Stimulated activated CD8-positive, alpha-beta memory T cell treated with anti-CD3 and anti-CD28 coated beads, Interleukin-15, amount 100 ng/mL, for 1 hour (primary cell): ENCODE measurements at regions not wholly inside any gene's neighbourhood (a gene's known extent, or its start where the extent isn't known, plus 50 kb on each side); places are given as distances from the start of the nearest gene placed in this dataset.
"Not testable (repeated sequence)": the region's sequence is repeated elsewhere in the genome, so short reads cannot be mapped to it uniquely, and the experiment has no call there.

Source experiments
- DNase-seq: peaks from one replicate; pipeline ENCODE4 v3.0.0-alpha.2; 2020; ENCODE audit warnings: low read depth

GRCh38 chr7:1342090-1342640 is 109.5 kb downstream of the UNCX start:
- DNase-seq: no peak

DNA sequence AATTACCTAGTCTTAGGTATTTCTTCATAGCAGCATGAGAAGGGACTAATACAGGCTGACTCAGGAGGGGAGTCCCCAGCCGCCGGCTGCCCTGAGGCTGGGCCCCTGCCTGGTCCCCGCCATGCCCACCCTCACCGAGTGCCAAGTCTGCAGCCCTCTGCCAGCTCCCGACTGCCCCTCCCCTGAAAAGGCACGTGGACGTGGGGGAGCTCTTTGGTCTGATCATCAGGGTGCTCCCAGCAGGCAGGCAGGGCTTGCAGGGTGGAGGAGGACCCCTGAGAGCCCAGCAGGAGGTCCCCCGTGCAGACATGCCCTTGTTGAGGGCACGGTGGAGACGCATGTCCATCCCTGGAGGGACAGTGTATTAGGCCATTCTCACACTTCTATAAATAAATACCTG is 110.9 kb downstream of the UNCX start:
- DNase-seq: no peak

DNA sequence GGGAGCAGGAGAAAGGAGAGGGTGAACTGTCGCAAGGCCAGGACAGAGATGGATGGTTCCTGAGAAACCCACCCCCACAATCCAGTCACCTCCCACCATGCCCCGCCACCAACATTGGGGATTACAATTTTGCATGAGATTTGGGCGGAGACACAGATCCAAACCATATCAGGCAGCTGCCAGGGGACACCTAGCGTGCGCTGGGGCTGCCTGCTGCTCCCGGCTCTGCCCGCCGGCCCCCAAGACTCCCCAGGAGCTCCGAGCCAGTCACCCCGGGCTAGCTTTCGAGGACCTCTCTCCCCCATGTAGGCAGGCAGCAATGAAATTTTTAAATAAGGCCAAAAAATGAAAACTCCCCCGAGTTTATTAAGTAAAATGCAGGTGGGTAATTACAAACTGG is 111.7 kb downstream of the UNCX start:
- DNase-seq: no peak

GRCh38 chr7:1344981-1345701 is 112.5 kb downstream of the UNCX start:
- no peak for DNase-seq

GRCh38 chr7:1345796-1346755 is 113.2 kb downstream of the MICALL2 start:
- DNase-seq: no peak

DNA sequence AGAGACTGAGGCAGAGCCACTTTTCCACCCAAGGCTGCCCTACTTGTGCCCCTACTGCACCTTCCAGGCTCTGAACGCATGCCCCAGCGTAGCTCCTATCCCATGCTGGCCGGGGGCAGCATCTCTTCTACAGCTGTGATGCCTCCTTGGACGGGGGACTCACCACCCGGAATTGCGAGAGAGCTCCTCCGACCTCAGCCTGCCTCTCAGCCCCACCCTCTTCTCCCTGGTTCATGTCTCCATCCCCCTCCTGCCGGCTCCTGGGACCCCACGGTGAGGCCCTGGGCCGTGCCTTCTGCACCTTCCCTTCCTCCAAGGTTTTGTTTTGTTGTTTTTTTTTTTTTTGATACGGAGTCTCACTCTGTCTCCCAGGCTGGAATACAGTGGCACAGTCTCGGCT is 112.4 kb downstream of the MICALL2 start:
- no peak for DNase-seq

GRCh38 chr7:1348096-1348822 is 111.0 kb downstream of the MICALL2 start:
- no peak for DNase-seq

DNA sequence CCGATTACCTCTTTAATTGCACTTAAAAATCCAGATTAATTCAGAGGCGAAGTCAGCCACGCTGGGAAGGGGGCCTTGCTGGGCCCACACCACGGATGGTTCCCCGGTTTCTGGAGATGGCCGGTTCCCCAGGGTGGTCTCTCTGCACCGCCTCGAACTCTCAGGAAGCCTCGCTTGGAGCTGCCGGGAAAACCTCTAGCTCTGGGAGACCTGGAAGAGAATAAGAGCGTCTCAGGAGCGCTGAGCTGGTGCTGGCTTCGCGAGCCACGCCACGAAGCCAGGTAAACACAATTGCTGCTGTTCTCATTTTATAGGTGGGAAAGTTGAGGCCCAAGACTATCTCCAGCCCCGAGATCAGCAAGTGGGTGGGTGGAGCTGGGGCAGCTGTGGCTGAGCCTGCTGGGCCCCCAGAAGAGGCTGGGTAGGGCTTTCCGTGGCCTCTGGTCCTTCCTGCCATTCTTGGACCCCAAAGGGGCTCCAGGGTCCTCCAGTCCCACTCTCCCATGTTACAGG is 110.4 kb downstream of the MICALL2 start:
- DNase-seq: no peak

DNA sequence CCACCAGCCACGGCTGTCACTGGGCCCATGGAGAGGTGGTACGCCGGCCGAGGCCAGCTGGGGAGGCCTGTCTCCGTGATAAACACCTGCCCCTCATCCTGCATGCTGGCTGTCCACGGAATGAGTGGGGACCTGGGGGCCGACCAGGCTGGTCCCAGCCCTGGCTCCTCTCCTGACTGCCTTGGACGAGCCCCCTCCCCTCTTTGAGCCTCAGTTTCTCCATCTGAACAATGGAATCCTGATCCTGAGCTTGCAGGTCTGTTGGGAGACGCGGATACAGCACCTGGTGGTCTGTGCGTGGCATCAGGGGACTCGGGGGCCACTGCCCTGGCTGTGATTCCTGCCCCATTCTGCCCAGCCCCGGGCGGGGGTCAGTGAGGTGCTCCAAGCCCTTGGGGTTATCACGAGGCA is 109.9 kb downstream of the MICALL2 start:
- no peak for DNase-seq

DNA sequence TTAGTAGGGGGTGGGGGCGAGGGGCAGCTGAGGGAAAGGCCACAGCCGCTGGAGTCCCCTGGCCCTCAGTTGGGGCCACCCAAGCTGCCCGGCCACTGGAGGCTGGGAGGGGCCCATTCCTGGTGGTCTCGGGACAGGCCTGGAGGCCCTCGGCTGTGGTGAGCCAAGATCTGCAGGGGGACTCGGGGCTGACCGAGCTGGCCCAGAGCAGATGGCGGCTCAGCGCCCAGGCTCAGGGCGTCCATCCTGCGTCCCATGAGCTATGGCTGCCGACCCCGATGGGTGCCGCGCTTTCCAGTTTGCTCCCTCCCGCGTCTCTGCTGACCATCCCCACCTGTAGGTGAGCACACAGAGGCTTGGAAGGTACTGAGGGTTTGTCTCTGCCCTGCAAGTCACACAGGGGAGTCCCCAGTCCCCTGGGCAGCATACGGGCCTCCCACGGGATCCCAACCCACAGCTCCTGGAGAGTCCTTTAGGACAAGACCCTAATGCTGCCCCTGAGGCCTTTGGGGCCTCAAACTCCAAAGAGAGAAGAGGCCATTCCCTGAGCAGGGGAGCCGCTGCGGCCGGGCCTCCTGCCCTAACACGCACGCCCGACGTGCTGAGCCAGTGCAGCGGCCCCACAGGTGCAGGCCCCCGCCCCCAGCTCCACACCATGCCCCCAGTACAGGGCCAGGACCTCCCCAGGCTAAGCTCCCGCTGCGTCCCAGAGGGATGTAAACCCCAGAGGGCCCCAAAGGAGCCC is 107.2 kb downstream of the MICALL2 start:
- no peak for DNase-seq

DNA sequence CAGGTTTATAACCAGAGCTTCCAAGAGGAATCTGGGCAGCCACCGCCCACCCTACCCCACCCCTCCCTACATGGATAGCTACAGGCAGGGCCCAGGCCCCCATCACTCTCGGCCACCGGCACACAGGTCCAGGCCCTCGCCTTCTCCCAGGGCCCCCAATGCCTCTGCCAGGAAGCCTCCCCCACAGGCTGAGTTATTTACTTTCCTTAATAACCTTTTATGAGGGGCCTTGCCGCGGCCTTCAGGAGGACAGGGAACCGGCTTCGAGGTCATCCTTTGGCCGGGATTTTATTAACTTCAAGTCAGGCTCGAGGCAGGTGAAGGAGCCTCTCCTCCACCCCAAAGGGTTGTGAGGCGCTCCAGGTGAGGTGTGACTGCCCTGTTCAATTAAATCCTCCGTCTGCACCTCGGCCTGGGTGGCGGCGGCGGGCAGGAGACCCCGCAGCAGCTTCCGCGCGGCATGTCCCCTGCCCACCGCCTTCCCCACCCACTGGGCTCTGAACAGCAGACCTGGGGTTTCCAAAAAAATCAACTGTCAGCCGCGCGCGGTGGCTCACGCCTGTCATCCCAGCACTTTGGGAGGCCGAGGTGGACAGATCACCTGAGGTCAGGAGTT is 106.5 kb downstream of the MICALL2 start:
- DNase-seq: no peak

DNA sequence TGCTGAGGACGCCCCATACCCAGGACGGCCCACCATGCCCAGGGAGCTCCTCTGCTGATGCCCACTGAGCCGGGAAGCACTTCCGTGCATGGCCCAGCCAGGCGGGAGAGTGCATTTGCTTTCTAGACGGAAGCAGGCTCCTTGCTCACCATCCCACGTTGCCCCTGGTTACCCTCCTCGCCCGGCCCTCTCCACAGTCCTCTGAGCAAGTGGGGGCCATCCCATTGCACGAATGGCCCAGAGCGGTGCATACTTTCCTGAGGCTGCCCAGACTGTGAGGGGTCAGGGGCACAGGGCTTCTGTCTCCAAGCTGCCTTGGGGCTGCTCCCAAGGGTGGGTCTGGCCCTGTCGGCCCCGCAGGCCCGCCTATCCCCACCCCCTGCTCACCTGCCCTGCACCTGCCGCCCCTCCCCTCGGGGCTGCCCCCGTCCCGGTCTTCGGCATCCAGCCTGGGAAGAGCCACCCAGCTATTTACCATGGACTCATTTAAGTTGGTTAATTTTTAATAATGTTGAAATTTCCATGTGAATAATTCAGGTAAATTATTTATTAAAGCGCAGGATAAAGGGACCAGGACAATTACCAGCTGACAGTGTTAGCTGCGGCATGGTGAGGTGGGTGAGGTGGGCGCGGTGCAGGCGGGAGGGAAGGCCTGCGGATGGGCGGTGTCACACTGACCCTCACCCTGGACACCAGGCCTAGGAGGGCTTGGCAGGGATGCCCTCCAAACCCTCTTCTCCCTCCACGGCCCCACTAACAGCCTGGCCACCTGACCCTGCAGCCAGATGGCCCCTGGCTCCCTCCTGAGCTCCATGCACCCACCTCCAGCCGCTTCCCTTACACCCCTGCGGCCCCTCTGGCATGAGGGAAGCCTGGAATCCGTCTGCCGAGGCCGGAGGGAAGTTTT is 104.4 kb downstream of the MICALL2 start:
- DNase-seq: no peak

- DNase-seq: no peak
These were observed 103.5 kb downstream of the MICALL2 start for GRCh38 chr7:1355568-1356340.

- DNase-seq: not testable (repeated sequence)
These were observed 102.4 kb downstream of the MICALL2 start for GRCh38 chr7:1356853-1357252.

- not testable (repeated sequence) for DNase-seq
These were observed 102.0 kb downstream of the MICALL2 start for GRCh38 chr7:1357260-1357600.

- DNase-seq: no peak
These were observed 101.5 kb downstream of the MICALL2 start for GRCh38 chr7:1357601-1358271.

- no peak for DNase-seq
These were observed 100.8 kb downstream of the MICALL2 start for GRCh38 chr7:1358376-1359050.

DNA sequence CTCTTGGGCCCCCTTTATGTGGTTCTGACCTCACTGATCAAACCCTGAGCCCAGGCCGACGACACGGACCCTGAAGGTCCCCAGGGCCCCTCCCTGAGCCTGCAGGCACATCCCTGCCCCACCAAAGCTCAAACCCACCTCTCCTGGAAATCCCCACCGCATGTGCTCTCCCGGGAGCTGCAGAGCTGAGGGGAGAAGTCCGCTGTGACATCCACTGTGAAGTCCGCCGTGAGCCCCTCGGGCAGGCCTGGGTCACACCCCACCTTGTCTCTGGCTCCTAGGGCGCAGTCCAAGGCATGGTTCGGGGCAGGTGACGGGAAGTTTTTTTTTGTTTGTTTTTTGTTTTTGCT is 100.2 kb downstream of the MICALL2 start:
- DNase-seq: no peak
